Hepatocyte (in vitro differentiated cells): ENCODE measurements at regions not wholly inside any gene's neighbourhood (a gene's known extent, or its start where the extent isn't known, plus 50 kb on each side); places are given as distances from the start of the nearest gene placed in this dataset.

Experiments used
- DNase-seq: peaks from one replicate; pipeline ENCODE4 v3.0.0-alpha.2; 2016; ENCODE audit warnings: low spot score
- H2AFZ ChIP-seq: fragments of 200-600 bp; sonication (generic); 2 replicates; pipeline ENCODE4 v1.6.0; 2016; ENCODE audit warnings: antibody characterized with exemption, mild to moderate bottlenecking
- H3K27ac ChIP-seq: fragments of 200-600 bp; sonication (generic); 2 replicates; pipeline ENCODE4 v1.5.1; 2016; ENCODE audit warnings: mild to moderate bottlenecking
- H3K27me3 ChIP-seq: fragments of 200-600 bp; sonication (generic); 2 replicates; pipeline ENCODE4 v1.6.1; 2016
- H3K36me3 ChIP-seq: fragments of 200-600 bp; sonication (generic); replicated peaks from 2 replicates; pipeline ENCODE4 v1.5.1; 2016; ENCODE audit warnings: low read depth; ENCODE audit not compliant: insufficient read depth
- H3K4me1 ChIP-seq: fragments of 200-600 bp; sonication (generic); 2 replicates; pipeline ENCODE4 v1.5.1; 2016; ENCODE audit warnings: mild to moderate bottlenecking, moderate library complexity; ENCODE audit not compliant: insufficient read depth
- H3K4me2 ChIP-seq: fragments of 200-600 bp; sonication (generic); 2 replicates; pipeline ENCODE4 v1.6.0; 2016
- H3K4me3 ChIP-seq: fragments of 200-600 bp; sonication (generic); 2 replicates; pipeline ENCODE4 v1.5.1; 2016; ENCODE audit warnings: mild to moderate bottlenecking
- H3K79me2 ChIP-seq: fragments of 200-600 bp; sonication (generic); 2 replicates; pipeline ENCODE4 v1.6.0; 2017; ENCODE audit warnings: mild to moderate bottlenecking
- H3K9me2 ChIP-seq: fragments of 200-600 bp; sonication (generic); replicated peaks from 2 replicates; pipeline ENCODE4 v1.6.0; 2017; ENCODE audit warnings: mild to moderate bottlenecking; ENCODE audit not compliant: insufficient read depth
- H3K9me3 ChIP-seq: fragments of 200-600 bp; sonication (generic); 2 replicates; pipeline ENCODE4 v1.5.1; 2016; ENCODE audit warnings: low read depth, mild to moderate bottlenecking
- H4K20me1 ChIP-seq: fragments of 200-600 bp; sonication (generic); 2 replicates; pipeline ENCODE4 v1.6.0; 2016; ENCODE audit warnings: mild to moderate bottlenecking; ENCODE audit not compliant: insufficient read depth, poor library complexity, severe bottlenecking
- EZH2 ChIP-seq: fragments of 200-600 bp; sonication (generic); IDR thresholded peaks from 2 replicates; pipeline ENCODE4 v1.6.1; 2016; ENCODE audit warnings: antibody characterized with exemption, mild to moderate bottlenecking, borderline replicate concordance
- EZH2phosphoT487 ChIP-seq: fragments of 200-600 bp; sonication (generic); IDR thresholded peaks from one replicate; pipeline ENCODE4 v1.6.1; 2018; ENCODE audit warnings: antibody characterized with exemption, mild to moderate bottlenecking, low read depth, moderate library complexity; ENCODE audit not compliant: unreplicated experiment, severe bottlenecking
- WGBS: methylation state at CpG from one replicate; pipeline ENCODE4 v1.1.6; 2016; ENCODE audit warnings: low lambda C conversion rate; ENCODE audit errors: missing lambda C conversion rate; 5-methylcytosine and 5-hydroxymethylcytosine counted together
- TF ChIP-seq, protein P1 (sequence below): fragments of 200-600 bp; sonication (generic); IDR thresholded peaks from 2 replicates; pipeline ENCODE4 v1.5.1; 2016; ENCODE audit warnings: antibody characterized with exemption, mild to moderate bottlenecking; ENCODE audit not compliant: poor library complexity

DNA sequence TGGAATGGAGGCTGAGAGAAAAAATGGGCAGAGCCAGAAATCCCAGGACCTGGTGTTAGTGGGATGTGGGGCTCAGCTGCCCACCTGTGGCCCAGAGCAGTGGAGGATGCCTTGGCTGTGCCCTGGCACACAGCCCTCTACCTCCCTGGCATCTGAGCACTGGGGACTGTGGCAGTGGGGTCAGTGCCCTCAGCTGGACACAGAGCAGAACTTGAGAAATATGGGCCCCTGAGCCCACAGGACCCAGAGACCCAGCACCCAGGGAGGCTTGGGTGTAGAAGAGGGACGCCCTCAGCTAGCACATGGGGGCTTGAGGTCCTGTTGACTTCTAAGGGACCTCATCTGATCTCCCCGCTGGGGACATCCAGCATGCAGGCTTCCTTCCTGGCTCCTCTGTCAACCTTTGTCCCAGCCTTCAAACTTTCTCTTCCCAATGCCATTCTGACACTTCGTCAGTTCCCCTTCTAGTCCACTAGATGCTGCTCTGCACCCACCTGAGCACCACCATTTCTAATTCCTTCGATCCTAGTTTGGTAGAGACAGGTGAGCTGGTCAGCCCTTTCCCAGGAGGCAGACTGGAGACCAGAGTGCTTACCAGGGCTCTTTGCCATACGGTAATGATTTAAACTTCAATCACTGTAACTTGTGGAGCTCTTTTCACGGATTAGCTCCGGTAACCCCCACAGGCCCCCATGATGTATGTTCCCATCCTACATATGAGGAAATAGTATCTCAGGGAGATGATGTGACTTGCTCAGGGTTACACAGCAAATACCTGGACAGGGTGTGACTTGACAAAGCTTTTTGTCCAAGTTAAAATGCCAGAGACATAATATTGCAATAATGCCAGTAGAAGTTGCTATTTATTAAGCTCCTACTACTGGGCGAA, 143.7 kb downstream of the ASCL4 start:
- H3K27ac ChIP-seq = no peak overlapping the region
- H3K4me1 ChIP-seq = no peaks in the 10 kb centered on the region

DNA sequence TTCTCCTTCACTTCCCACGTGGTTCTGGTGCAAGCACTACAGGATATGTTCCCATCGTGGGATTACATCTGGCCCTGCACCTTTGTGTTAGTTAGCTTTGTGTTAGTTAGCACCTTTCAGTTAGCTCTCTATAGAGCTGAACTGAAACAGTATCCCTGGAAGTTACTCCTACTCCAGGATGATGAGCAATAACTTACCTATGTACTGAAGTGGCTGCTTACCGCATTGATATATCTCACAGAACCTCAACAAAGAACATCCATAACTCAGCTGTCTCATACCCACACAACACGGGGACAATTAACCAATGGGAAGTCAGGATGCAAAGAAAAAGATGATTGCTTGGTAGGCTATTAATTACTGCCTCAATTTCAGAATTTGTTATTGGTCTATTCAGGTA, 146.6 kb downstream of the ASCL4 start:
- Histone ChIP-seq H3K79me2 (no peaks in the 10 kb centered on the region), H3K4me2 (no peak overlapping the region), H3K27ac (no peak overlapping the region), H3K36me3 (no peaks in the 10 kb centered on the region), H3K4me1 (no peaks in the 10 kb centered on the region), H3K9me2 (no peaks in the 10 kb centered on the region), H2AFZ (no peak overlapping the region), H3K27me3 (peaks cover 33% of the 10 kb centered on the region), H3K9me3 (no peaks in the 10 kb centered on the region), H3K4me3 (no peak overlapping the region), H4K20me1 (no peaks in the 10 kb centered on the region)
- no peak for TF ChIP-seq EZH2phosphoT487
- no peak for TF ChIP-seq EZH2
- TF ChIP-seq, protein P1, sequence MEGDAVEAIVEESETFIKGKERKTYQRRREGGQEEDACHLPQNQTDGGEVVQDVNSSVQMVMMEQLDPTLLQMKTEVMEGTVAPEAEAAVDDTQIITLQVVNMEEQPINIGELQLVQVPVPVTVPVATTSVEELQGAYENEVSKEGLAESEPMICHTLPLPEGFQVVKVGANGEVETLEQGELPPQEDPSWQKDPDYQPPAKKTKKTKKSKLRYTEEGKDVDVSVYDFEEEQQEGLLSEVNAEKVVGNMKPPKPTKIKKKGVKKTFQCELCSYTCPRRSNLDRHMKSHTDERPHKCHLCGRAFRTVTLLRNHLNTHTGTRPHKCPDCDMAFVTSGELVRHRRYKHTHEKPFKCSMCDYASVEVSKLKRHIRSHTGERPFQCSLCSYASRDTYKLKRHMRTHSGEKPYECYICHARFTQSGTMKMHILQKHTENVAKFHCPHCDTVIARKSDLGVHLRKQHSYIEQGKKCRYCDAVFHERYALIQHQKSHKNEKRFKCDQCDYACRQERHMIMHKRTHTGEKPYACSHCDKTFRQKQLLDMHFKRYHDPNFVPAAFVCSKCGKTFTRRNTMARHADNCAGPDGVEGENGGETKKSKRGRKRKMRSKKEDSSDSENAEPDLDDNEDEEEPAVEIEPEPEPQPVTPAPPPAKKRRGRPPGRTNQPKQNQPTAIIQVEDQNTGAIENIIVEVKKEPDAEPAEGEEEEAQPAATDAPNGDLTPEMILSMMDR = no peak
- no peak for DNase-seq
- WGBS = 53% methylated on average over 4 of the region's 4 CpGs

More for the DNA sequence above, 143.7 kb downstream of the ASCL4 start:
- WGBS = 23% methylated on average over 8 of the region's 8 CpGs
- Histone ChIP-seq H4K20me1 (no peaks in the 10 kb centered on the region), H3K9me3 (no peaks in the 10 kb centered on the region), H3K9me2 (no peaks in the 10 kb centered on the region), H3K79me2 (no peaks in the 10 kb centered on the region), H3K4me3 (no peak overlapping the region), H3K27me3 (peaks cover 37% of the 10 kb centered on the region), H3K36me3 (no peaks in the 10 kb centered on the region), H3K4me2 (no peak overlapping the region), H2AFZ (no peak overlapping the region)
- peak; percentile 74 for DNase-seq
- TF ChIP-seq EZH2 = no peak
- TF ChIP-seq EZH2phosphoT487 = no peak
- TF ChIP-seq, protein P1 = peak; percentile 76

DNA sequence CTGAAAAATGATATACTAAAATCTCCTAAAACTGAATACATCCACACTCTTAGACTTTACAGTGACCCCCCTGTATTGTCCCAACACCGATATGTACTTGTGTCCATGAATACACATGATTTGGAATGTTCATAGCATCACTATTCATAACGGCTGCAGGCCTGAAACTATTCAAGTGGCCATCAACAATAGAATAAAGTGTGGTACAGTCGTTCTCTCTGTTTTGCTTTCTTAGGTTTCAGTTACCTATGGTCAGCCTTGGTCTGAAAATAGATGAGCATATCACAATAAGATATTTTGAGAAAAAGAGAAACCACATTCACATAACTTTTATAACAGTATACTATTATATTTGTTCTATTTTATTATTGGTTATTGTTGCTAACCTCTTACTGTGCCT, 150.6 kb downstream of the ASCL4 start:
- Histone ChIP-seq H3K27ac (no peak overlapping the region), H3K4me3 (no peak overlapping the region), H3K79me2 (no peaks in the 10 kb centered on the region), H2AFZ (no peak overlapping the region), H4K20me1 (no peaks in the 10 kb centered on the region), H3K4me2 (no peak overlapping the region), H3K4me1 (no peaks in the 10 kb centered on the region), H3K36me3 (no peaks in the 10 kb centered on the region), H3K9me2 (no peaks in the 10 kb centered on the region), H3K27me3 (peaks cover 32% of the 10 kb centered on the region), H3K9me3 (no peaks in the 10 kb centered on the region)
- TF ChIP-seq, protein P1 = no peak
- TF ChIP-seq EZH2phosphoT487 = no peak
- no peak for TF ChIP-seq EZH2
- DNase-seq = no peak
- WGBS = 69% methylated on average over 3 of the region's 3 CpGs
